ENCODE measurements at regions not wholly inside any gene's neighbourhood (a gene's known extent, or its start where the extent isn't known, plus 50 kb on each side); places are given as distances from the start of the nearest gene placed in this dataset.
A peak's percentile ranks its signal among the peaks of the same experiment; 100 is the strongest.
"Not testable (repeated sequence)": the region's sequence is repeated elsewhere in the genome, so short reads cannot be mapped to it uniquely, and the experiment has no call there.

DNA sequence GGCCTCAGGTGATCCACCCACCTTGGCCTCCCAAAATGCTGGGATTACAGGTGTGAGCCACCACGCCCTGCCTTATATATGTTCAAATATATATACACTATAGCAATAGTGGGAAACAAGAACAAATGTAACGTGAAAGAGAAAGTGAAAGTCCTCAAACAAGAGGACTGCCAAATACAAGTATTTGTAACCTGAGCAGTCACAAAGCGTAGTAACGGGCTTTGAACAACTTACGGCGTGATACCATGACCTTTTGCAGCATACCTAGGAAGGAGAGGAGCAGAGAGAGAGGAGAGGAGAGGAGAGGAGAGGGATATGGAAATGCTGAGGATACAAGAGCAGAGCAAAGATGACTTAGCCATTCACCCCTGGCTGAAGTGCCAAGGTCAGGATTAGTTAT lies 113.8 kb upstream of the RGPD4 start:
- Mint-ChIP-seq H3K4me1 (peaks cover 10% of the 10 kb centered on the region), H3K27ac (peak overlapping the region; percentile 5), H3K9me3 (peaks cover 3% of the 10 kb centered on the region), H3K4me3 (peak overlapping the region; percentile 54), H3K36me3 (ENCODE audit: low read depth) (no peaks in the 10 kb centered on the region), H3K27me3 (no peaks in the 10 kb centered on the region)
- ATAC-seq (replicated peaks), result peak; percentile 53

DNA sequence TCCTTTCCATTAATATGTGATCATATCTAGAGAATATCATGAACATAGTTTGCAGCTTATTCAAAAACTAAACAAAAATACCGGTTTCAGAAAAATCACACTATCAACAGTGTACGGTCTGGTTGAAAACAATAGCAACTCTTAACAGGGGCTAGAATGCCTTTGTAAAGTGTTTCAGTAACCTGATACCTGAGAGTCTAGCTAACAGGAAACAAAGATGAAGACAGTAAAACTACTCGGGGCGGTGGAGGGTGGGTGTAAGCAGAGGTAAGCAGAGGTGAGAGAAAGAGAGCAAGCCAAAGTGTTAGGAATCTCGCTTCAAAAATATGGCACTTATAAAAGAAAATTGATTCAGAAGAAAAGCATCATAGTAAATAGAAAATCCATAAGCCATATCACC lies 109.0 kb upstream of the RGPD4 start:
- Mint-ChIP-seq H3K36me3 (ENCODE audit: low read depth) (no peaks in the 10 kb centered on the region), H3K27me3 (peaks cover 9% of the 10 kb centered on the region), H3K4me1 (peaks cover 5% of the 10 kb centered on the region), H3K9me3 (no peaks in the 10 kb centered on the region), H3K4me3 (no peak overlapping the region), H3K27ac (no peak overlapping the region)
- no peak for ATAC-seq (replicated peaks)

DNA sequence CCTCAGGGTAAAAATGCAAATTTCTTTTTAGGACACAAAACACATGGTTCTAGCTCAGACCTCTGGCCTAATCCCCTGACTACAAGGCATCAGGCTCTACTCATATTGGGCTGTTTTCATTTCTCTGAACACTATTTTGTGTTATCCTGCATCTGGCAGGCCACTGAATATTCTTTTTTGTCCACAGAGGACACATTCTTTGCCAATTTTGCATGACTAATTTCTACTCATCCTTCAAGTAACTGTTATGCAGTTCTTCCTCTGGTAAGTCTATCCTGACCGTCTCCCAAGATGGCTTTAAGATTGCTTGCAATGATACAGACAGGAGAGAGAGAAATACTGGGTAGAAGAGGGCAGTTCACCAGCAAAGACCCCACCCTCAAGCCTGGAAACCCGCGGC lies 107.6 kb upstream of the RGPD4 start:
- H3K27me3 Mint-ChIP-seq, result peaks cover 9% of the 10 kb centered on the region
- no peak for ATAC-seq (replicated peaks)

DNA sequence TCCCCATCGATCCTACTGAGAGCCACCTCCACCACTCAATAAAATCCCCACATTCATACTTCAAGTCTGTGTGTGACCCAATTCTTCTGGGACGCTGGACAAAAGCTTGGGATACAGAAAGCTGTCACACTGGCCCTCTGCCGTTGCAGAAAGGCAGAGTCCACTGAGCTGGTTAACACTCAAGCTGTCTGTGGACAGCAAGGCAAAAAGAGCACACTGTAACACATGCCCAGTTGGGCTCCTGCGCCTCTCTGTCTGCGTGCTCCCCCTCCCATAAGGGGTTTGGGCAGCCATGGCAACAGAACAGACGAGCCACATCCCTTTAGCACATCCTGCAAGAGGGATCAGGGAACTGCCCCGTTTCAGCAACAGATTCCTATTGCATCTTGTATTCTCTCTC lies 106.9 kb upstream of the RGPD4 start:
- no peak overlapping the region for H3K27ac Mint-ChIP-seq
- H3K36me3 Mint-ChIP-seq (ENCODE audit: low read depth), result no peaks in the 10 kb centered on the region
- no peak for ATAC-seq (replicated peaks)
- no peaks in the 10 kb centered on the region for H3K4me1 Mint-ChIP-seq
- H3K9me3 Mint-ChIP-seq, result peaks cover under 1% of the 10 kb centered on the region
- no peak overlapping the region for H3K4me3 Mint-ChIP-seq
- H3K27me3 Mint-ChIP-seq, result peaks cover 9% of the 10 kb centered on the region

More for the DNA sequence above, 107.6 kb upstream of the RGPD4 start:
- Mint-ChIP-seq H3K9me3 (no peaks in the 10 kb centered on the region), H3K4me3 (no peak overlapping the region), H3K27ac (no peak overlapping the region), H3K36me3 (ENCODE audit: low read depth) (no peaks in the 10 kb centered on the region), H3K4me1 (no peaks in the 10 kb centered on the region)

DNA sequence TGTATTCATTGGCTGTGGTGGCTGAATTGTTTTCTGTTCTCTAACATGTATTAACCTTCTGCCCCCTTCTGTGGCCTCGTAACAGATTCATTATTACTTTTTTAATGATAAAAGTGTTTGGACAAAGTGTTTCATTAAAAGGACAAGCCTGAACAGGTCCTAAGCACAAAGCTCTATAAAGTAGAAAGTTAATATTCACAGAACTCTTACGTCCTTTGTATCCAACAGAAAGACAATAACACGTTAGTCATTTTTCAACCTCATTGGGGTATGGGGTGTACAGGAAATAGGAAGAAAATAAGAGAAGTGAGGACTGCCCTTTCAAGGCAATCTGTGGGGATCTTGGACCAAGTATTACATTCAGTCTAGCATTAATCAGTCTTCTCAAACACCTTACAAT lies 105.5 kb upstream of the RGPD4 start:
- Mint-ChIP-seq H3K27me3 (peaks cover 9% of the 10 kb centered on the region), H3K4me3 (no peak overlapping the region), H3K4me1 (no peaks in the 10 kb centered on the region), H3K27ac (no peak overlapping the region), H3K36me3 (ENCODE audit: low read depth) (no peaks in the 10 kb centered on the region), H3K9me3 (peaks cover 3% of the 10 kb centered on the region)
- ATAC-seq (replicated peaks), result no peak

DNA sequence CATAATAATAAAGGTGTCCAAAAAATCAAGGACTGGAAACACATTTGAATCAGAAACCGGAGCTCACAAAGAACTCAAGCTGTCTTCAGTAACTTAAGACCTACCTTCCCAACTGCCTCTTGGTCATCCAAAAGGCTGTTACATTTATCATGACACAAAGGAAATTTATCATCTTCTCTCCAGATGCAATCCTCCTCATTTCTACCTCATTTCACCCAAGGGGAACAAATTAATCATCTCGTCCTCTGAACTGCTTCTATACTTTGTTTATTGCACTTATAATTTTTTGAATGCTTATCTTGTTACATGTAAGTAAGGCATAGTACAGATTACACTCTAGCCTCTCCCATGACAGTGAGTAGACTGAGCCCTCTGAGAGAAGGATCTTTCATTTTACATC lies 105.1 kb upstream of the RGPD4 start:
- no peak for ATAC-seq (replicated peaks)
- no peaks in the 10 kb centered on the region for H3K4me1 Mint-ChIP-seq
- peaks cover 3% of the 10 kb centered on the region for H3K9me3 Mint-ChIP-seq
- H3K36me3 Mint-ChIP-seq (ENCODE audit: low read depth), result no peaks in the 10 kb centered on the region
- H3K27ac Mint-ChIP-seq, result no peak overlapping the region
- no peak overlapping the region for H3K4me3 Mint-ChIP-seq
- peaks cover 9% of the 10 kb centered on the region for H3K27me3 Mint-ChIP-seq

DNA sequence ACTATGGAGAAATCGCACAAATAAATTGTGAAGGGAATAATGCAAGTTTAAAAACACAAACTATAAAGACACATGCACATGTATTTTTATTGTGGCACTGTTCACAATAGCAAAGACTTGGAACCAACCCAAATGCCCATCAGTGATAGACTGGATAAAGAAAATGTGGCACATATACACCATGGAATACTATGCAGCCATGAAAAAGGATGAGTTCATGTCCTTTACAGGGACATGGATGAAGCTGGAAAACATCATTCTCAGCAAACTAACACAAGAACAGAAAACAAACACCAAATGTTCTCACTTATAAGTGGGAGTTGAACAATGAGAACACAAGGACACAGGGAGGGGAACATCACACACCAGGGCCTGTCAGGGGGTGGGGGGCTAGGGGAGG lies 100.9 kb upstream of the RGPD4 start:
- H3K27ac Mint-ChIP-seq; H3K9me3 Mint-ChIP-seq; H3K27me3 Mint-ChIP-seq; H3K4me3 Mint-ChIP-seq; H3K36me3 Mint-ChIP-seq (ENCODE audit: low read depth); ATAC-seq (replicated peaks); H3K4me1 Mint-ChIP-seq: not testable (repeated sequence)

DNA sequence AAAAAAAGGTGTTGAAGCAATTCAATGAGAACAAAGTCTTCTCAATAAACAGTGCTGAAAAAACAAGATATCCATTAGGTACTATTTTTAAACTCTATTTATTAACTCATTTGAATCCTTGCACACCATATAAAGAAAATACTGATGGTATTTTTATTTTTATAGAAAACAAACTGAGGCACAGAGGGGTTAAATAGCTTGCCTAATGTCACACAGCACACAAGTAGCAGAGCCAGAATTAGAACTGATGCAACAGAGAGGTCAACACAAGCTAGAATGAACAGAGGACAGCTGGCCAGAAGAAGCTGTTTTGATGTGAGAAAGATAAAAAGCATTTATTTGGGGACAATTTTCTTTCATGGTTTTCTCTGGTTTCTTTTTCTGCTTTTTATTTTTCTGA lies 99.4 kb upstream of the RGPD4 start:
- Mint-ChIP-seq H3K4me1 (no peaks in the 10 kb centered on the region), H3K36me3 (ENCODE audit: low read depth) (no peaks in the 10 kb centered on the region), H3K27me3 (peaks cover 2% of the 10 kb centered on the region)

DNA sequence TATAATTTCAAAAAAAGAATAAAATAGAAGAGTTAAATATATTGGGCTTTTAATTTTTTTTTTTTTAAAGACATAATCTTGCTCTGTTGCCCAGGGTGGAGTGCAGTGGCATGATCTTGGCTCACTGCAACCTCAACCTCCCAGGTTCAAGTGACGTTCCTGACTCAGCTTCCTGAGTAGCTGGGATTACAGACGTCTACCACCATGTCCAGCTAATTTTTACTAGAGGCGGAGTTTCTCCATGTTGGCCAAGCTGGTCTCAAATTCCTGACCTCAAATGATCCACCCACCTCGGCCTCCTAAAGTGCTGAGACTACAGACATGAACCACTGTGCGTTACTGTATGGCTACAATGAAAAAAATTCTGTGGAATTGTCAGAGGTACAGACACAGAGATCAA lies 98.1 kb upstream of the RGPD4 start:
- Mint-ChIP-seq H3K27ac (no peak overlapping the region), H3K4me3 (no peak overlapping the region), H3K36me3 (ENCODE audit: low read depth) (no peaks in the 10 kb centered on the region), H3K9me3 (peaks cover 3% of the 10 kb centered on the region), H3K27me3 (no peaks in the 10 kb centered on the region), H3K4me1 (no peaks in the 10 kb centered on the region)
- no peak for ATAC-seq (replicated peaks)

More for the DNA sequence above, 99.4 kb upstream of the RGPD4 start:
- Mint-ChIP-seq H3K9me3 (peaks cover 3% of the 10 kb centered on the region), H3K4me3 (no peak overlapping the region), H3K27ac (no peak overlapping the region)
- no peak for ATAC-seq (replicated peaks)

DNA sequence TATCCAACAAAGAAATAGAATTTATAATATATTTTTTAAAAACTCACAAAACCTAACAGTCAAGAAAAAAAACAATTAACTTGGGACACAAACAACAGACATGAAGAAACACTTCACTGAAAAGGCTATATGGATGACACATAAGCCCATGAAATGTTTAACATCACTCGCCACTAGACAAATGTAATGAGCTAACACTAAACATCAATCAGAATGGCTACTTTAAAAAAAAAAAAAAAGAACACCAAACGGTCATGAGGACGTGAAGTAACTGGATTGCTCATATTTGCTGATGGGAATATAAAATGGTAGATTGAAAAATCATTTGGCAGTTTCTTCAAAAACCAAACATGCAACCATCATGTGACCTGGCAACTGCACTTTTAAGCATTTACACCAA lies 97.3 kb upstream of the RGPD4 start:
- H3K27ac Mint-ChIP-seq, result no peak overlapping the region
- no peaks in the 10 kb centered on the region for H3K27me3 Mint-ChIP-seq

DNA sequence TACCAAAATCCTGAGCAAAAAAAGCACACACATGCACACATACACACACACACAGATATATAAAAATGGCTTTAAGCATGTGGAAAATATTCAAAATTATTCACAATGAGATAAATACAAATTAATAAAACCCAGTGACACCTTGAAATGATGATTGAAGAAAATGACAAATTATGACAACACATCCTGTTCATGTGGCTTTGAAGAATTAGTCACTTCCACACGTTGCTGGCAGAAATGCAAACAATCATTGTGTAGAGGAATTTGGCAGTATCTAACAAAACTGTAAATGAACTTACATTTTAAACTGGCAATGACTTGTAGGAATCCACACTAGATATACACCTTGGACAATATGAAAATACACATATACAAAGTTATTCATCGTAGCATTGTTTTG lies 95.8 kb upstream of the RGPD4 start:
- Mint-ChIP-seq H3K4me1 (no peaks in the 10 kb centered on the region), H3K36me3 (ENCODE audit: low read depth) (no peaks in the 10 kb centered on the region), H3K27ac (no peak overlapping the region), H3K4me3 (no peak overlapping the region), H3K9me3 (no peaks in the 10 kb centered on the region), H3K27me3 (no peaks in the 10 kb centered on the region)
- no peak for ATAC-seq (replicated peaks)

More for the DNA sequence above, 97.3 kb upstream of the RGPD4 start:
- no peaks in the 10 kb centered on the region for H3K4me1 Mint-ChIP-seq
- no peak for ATAC-seq (replicated peaks)
- peaks cover 3% of the 10 kb centered on the region for H3K9me3 Mint-ChIP-seq
- no peaks in the 10 kb centered on the region for H3K36me3 Mint-ChIP-seq (ENCODE audit: low read depth)
- no peak overlapping the region for H3K4me3 Mint-ChIP-seq

DNA sequence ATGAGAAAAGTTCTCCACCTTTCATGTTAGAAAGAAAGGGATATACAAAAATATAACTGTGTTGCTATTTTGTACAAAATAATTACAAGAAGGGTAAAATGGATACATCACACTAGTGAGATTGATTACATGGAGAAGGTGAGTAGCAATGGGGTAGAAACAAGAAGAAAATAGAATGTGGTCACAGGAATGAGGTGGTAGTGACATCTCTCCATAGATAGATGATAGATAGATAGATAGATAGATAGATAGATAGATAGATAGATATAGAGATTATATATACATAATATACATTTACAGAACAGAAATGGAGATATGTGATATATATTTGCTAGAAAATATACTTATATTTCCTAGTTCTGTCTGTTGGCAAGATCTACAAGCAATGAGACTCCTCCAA lies 95.3 kb upstream of the RGPD4 start:
- Mint-ChIP-seq H3K9me3 (no peaks in the 10 kb centered on the region), H3K27ac (no peak overlapping the region), H3K4me3 (no peak overlapping the region), H3K36me3 (ENCODE audit: low read depth) (no peaks in the 10 kb centered on the region), H3K4me1 (no peaks in the 10 kb centered on the region), H3K27me3 (no peaks in the 10 kb centered on the region)
- no peak for ATAC-seq (replicated peaks)

DNA sequence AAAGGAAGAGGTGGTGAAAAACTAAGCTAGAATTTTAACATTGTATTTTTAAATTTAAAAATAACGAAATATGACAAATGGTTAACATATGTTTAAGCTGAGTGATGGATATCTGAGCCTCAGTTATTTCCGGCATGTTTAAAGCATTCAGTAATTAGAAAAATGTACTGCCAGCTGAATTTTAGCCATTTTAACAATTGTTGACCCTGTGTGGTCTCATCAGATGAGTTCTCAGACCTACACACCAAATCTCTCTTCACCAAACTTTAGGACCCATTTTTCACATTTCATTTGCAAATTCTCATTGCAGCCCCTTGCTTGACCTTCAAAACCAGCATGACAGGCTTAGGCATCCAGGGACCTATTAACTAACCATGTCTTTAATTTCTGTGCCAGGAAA lies 91.5 kb upstream of the RGPD4 start:
- Mint-ChIP-seq H3K9me3 (no peaks in the 10 kb centered on the region), H3K4me1 (no peaks in the 10 kb centered on the region)

DNA sequence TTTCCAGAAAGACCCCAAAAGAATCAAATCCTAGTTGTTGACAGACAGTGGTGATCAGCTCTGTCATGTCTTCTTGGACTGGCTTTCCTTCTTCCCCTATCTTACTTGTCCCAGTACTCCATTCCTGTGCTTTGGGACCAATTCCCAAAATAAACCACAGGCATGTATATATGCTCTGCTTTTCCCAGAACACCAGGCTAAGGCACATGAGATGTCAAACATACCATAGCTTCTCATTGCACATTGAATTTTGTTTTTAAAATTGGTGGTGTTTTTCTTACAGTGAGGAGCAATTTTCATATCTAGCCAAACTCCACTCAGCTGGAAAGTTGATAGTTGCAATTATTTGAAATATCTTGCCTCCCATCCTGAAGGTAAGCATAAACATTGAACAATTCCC lies 88.9 kb upstream of the RGPD4 start:
- H3K27me3 Mint-ChIP-seq, result peaks cover 4% of the 10 kb centered on the region
- ATAC-seq (replicated peaks), result no peak
- no peaks in the 10 kb centered on the region for H3K36me3 Mint-ChIP-seq (ENCODE audit: low read depth)
- no peaks in the 10 kb centered on the region for H3K9me3 Mint-ChIP-seq
- no peak overlapping the region for H3K27ac Mint-ChIP-seq
- H3K4me3 Mint-ChIP-seq, result no peak overlapping the region
- no peaks in the 10 kb centered on the region for H3K4me1 Mint-ChIP-seq

More for the DNA sequence above, 91.5 kb upstream of the RGPD4 start:
- Mint-ChIP-seq H3K27ac (no peak overlapping the region), H3K36me3 (ENCODE audit: low read depth) (no peaks in the 10 kb centered on the region), H3K27me3 (peaks cover 4% of the 10 kb centered on the region), H3K4me3 (no peak overlapping the region)
- ATAC-seq (replicated peaks), result no peak

DNA sequence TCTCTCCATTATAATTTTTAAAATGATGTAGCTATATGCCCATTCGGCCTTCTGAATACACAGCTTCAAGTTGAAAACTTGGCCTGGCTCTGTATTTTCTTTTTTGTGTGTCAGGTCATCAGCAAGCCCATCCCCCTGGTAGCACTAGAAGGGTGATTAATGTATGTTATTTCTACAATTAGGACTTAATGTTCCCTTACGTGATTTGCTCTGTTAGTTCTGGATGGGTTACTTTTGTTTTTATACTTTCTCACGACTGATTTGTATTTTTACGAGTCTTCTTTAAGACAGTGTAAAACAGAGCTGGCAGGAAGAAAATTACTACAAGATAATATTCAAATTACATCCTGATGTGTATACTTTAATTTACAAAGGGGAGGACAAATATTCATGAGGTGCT lies 88.4 kb upstream of the RGPD4 start:
- no peaks in the 10 kb centered on the region for H3K4me1 Mint-ChIP-seq
- no peak for ATAC-seq (replicated peaks)
- H3K36me3 Mint-ChIP-seq (ENCODE audit: low read depth), result no peaks in the 10 kb centered on the region
- no peak overlapping the region for H3K4me3 Mint-ChIP-seq
- no peaks in the 10 kb centered on the region for H3K9me3 Mint-ChIP-seq
- H3K27me3 Mint-ChIP-seq, result peaks cover 4% of the 10 kb centered on the region
- no peak overlapping the region for H3K27ac Mint-ChIP-seq

DNA sequence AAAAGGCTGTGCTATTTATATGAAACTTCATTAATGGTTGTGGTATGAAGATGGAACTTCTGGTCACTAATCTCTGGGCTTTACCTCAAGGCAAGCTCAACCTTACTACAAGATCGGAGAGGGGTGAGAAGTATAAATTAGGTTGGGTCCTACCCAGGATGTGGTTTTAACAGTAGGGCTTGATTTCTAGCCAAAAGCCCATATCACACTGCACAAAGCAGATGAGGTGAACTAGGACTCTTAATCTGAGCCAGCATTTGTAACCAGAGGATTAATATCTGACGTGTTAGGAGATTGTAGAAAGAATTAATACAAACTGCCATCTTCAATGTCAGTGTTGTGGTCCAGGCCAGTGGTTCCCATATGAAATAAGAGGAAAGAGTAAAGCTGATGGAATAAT lies 86.4 kb upstream of the RGPD4 start:
- Mint-ChIP-seq H3K4me1 (no peaks in the 10 kb centered on the region), H3K27ac (no peak overlapping the region), H3K27me3 (peaks cover 4% of the 10 kb centered on the region), H3K9me3 (no peaks in the 10 kb centered on the region), H3K4me3 (no peak overlapping the region), H3K36me3 (ENCODE audit: low read depth) (no peaks in the 10 kb centered on the region)
- ATAC-seq (replicated peaks), result no peak
